HG03025 (cell line): ENCODE measurements at regions not wholly inside any gene's neighbourhood (a gene's known extent, or its start where the extent isn't known, plus 50 kb on each side); places are given as distances from the start of the nearest gene placed in this dataset.

ENCODE experiments used
- ATAC-seq: cut with Tn5 transposase; IDR thresholded peaks from one replicate; pipeline ENCODE4 v1.9.1; 2021; ENCODE audit warnings: mild to moderate bottlenecking, moderate library complexity; ENCODE audit not compliant: unreplicated experiment, low FRiP score

DNA sequence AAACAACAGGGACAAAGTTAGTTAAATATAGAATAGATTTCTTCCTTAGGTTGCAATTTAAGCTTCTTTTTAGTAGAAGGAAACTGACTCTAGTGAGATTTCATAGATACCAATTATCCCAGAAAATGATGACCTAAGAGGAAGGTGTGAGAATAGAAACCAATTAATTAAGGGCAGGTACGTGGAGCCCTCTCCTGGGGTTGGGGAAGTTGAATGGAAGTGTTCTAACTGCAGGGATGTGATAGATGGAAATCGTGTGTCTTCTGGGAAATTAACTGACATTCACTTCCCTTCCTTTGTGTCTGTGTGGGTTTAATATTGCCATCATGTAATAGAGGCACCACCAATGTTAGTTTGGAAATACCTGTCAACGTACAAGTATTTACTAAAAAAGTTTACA, 204.1 kb upstream of the ANK2 start:
- no peak for ATAC-seq

DNA sequence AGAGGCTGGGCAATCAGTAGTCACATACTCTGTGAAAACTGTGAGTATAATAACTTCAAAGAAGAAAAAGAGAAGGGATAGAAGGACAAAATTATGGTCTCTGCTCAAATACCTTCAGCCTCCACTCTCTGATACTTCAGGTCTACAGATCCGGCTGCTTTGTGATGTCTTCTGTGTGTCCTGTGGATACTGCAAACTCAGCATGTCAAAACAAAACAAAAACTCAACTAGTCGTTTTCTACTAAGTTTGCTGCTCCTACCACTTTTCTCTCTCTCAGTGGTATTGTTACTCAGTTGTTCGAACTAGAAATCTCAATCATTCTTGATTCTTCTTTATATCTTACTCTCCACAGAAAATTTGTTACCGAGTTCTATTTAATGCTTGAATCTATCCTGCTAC, 202.4 kb upstream of the ANK2 start:
- ATAC-seq, result no peak

DNA sequence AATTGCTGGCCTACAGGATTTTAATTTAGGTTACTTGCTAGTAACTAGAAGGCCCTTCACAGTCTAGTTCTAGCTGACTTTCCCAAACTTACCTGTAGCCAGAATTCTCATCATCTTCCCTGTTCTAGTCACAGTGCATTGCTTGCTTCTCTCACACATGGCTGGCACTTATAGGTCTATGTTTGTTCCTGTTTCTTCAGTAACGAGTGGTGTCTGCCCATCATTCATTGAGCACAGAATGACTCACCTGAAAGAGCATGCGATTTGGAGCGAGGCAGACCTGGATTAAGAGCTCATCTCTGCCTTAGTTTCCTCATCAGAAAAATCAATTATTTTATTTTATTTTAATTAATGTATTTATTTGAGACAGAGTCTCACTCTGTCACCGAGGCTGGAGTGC, 201.7 kb upstream of the ANK2 start:
- ATAC-seq, result no peak

DNA sequence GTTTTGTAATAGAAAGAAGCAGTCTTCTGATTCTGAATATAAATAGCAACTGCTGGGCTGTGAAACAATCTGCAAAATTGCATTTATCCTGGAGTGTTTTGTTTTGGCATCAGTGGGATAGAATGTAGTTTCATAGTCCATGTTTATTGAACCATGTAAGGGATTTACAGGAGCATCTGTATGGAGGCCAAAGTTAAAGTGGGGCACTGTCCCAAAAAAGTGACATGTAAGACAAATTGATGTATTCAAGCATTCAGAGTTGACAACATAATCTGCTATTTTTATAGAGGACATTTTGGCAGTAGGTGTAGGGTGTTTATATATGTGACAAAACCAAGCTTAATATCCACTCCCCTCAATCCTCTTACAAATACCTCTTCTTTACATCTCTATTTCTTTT, 200.5 kb upstream of the ANK2 start:
- no peak for ATAC-seq

DNA sequence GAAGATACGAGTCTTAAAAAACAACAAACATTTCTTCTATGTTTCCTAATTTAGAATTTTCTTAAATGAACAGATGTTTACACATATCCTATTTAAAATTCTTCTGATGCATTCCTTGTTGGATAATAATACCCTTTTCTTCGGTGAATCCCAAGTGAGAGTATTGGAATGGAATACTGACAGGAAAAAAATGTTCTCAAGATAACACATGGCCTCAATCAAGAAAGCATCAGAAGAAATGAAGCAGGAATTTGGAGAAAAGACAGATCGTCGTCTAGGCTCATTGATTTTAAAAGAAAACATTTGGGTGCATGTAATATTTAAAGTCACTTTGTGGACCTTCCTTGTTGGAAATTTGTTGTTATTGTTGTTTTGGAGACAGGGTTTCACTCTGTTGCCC, 196.9 kb upstream of the ANK2 start:
- ATAC-seq, result no peak

DNA sequence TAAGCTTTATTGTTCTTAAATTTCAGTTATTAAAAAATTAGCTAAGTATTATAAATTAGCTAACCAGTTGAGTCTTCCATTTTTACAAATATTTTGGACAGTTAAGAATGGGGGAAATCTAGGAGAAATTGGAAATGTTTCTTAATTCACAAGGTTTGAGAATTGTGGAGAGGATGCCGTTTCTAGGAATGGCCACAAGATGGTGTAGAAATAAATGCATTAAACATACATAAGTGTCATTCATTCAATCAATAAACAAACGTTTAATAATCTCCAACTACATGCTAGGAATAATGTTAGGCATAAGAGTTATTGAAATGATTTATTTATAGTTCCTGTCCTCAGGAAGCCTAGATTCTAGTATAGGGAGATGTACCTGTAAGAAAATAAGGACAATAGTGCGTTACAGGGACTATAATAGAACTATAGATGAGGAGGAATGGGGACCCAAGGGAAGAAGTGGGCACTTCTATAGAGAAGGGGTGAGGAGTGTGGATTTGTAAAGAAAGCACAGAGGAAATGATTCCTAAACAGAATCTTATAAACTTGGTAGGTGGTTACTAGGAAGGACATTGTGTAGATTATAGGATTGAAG, 195.7 kb upstream of the ANK2 start:
- ATAC-seq, result no peak

DNA sequence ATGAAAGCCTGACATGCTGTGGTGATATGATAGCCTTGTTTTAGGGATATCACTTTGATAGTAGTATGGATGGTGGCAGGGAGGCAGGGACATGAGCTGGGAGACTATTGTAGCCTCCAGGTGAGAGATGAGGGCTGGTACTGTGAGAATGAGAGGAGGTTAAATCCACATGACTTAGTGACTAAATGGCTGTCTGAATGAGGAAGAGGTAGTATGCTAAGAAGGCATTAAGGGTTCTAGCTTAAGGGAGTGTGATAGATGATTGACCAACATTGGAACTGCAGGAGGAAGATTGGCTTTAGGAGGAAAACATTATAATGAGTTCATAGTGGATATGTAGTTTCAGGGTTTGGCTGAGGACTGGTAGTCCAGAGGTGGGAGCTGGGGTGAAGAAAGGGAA, 195.0 kb upstream of the ANK2 start:
- no peak for ATAC-seq

DNA sequence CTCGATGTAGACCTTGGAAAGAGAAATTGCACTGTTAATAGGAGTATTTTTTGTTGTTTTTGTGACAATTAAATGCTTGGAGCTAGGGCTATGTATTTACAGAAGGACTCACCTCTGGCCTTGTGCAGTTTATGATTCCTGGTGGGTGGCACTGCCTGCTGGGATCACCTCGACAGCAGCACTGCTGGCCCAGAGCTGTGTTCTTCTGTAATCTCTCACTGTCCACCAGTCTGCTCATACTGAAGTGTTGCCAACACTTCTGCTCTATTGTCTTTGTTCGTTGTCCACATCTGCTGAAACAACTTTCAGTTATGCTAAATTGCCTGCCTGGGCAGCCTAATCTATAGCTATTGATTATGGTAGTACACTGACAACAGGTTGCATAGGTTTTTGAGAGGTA, 194.4 kb upstream of the ANK2 start:
- no peak for ATAC-seq

DNA sequence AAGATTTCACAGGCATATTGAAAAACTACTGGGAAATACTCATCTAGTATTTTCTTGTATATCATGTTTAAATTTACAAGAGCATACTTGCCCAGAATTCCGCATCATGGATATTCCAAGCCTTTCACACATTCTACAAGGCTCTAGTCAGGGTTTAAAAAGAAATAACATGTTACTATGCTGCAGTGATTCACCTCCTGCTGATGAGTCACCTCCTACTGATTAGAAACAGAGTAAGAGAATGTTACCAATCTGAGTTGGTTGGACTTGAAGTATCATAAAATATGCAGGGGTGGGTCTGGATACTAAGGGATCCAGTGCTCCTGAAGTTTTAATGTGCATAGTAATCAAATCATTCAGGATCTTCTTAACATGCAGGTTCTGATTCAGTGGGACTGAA, 192.0 kb upstream of the ANK2 start:
- no peak for ATAC-seq

DNA sequence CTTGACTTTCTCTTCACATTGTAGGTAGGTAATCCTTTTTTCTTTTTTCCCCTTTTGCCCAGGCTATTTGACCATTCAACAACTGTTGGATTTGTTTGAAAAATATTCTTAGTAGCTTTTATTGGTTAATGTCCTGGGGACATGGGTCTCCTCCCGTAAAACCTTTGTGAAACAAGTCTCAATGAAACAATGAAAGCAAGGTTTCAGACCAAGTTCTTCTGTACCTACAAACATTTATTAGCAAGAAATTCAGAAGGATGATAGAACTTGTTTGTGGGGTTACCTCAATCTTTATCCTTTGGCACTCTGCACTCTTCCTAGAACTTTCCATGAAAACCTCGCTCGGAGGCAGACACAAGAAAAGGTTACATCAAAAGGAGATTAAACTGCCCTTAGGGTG, 190.7 kb upstream of the ANK2 start:
- no peak for ATAC-seq

DNA sequence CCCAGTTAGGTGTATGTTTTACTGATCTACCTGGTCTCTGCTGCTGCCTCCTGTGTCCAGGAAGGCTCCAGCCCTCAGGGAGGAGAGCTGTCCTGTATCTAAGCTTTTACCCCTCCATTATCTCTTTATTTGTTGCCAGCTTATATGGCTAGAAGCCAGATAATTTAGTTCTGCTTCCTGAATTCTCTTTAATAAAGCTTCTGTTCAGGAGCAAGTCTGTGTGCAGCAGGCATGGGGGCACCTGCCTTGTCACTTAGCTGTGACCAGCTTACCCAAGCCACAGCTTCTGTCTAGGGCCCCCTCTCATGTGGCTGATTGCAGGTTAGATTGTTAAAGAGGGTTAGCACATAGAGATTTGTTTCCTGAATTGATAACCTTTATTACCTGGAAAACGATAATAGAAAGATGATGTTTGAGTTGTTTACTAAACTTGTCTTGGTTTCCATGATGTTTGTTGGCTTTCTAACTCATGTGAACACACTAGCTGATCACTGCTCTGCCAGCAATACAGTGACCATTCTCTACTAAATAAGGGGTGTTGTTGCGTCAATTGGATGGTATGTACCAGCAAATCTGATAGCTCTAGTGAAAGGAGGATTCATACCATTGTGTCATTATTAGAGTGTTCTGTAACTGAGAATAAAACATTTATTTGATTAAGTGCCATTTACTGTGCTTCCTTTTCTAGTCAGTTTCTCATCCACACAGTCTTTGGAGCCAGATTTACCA, 189.8 kb upstream of the ANK2 start:
- ATAC-seq, result no peak

DNA sequence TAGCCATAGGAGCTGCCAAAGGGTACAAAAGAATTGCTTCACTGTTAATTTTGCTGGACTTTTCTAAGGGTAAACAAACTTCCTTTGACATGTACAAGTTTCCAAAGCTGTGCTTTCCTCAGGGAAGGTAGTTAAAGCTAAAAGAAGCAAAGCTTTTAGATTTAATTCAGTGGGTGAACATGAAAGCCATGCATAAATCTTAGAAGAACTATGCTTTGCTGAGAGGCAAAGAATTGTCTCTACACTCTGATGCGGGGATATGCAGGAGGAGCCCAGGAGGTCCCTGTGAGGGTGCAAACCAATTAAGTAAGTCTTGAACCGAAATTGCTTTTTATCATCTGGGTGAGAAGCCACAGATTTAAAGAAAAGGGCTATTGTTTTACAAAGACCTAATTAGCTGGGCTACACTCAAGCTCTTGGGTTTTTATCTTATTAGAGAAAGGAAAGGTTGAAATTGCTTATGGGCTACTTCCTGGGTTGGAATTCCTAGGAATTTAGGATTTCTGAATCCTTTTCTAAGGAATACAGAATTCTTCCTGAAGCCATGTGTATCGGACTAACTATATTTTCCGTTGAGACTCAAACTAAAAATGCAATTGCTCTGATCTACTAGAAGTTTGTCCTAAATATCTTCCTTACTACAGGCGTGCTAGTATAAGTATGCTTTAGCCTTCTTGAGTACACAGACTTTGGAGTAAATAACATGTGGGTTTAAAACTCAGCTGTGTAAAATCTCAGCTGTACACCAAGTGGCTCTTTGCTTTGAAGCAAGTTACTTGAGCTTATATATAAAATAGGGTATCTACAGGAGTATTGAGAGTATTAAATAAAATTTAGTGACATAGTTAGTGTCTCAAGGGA, 188.4 kb upstream of the ANK2 start:
- no peak for ATAC-seq

DNA sequence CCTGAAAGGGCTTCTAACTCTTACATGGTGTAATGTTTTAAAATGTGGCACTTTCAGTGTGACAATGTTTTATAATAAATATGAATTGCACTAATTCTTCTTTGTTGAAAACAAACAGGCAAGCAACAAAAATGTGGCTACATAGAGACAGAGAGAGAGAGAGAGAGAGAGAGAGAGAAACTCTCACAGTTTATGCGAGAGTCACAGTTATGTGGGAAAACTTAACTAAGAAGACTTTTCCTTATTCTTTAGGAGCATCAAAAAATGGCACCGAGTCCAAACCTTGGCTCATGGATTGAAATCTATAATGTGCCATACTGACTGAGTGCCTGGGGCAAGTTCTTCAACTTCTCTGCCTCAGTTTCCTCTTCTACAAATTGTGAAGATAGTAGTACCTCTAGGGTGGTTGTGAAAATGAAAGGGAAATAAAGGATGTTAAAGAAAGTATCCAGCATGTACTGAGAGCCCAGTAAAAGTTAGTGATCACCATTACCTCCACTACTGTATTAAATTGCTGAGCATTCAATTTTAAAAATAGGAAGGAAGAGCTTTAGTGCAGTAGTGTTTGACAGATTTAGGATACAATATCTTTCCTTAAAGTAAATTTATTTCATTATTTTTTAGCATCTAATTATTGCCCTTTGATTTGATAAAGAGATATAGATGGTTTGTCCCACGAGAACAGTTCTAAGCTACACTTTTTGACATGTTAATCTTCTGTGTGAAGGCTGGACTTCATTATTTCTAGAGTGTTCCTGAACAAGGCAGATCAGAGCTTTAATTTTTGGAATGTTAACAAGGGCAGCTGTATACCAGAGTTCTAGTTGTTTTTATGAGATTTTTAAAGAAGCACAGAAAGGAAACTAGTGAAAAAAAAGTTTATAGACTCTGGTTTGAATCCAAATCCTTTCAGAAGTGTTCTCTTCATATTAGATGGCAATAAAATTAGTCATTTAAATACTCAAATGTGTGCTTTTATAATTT, 187.5 kb upstream of the ANK2 start:
- ATAC-seq, result no peak

DNA sequence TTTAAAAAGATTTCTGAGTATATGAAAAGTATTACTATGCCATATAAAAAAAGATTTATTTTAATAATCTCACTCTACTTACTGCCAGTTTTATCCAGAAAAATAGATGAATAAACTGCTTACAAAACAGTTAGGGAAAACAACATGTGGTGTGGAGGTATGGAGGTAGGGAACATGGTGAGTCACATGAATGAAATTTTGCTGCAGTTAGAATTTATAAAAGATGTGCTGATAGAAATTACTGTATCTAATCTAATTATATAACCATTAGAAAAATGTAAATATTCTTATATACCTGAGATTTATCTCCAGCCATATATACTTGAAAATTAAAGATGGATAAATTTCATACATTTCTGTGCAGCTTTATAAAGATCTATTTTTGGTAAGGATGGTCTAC, 184.0 kb upstream of the ANK2 start:
- ATAC-seq, result no peak

DNA sequence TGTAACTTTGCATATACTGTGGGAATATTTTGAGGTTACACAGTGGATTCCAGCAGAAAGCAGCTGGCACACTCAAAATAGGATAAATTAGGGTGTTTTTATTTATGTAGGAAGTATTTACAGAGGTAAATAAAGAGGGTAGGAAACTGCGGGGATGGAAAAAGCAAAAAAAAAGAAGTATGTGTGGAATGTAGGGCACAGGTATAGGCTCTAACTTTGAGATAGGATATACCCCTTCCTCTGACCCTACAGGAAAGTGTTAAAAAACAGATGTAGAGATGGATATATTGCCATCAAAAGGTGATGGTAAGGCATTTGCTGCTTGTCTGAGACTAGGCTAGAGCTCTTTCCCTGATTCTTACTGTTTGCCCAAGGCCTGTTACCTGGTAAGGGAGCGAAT, 173.1 kb upstream of the ANK2 start:
- ATAC-seq, result no peak

DNA sequence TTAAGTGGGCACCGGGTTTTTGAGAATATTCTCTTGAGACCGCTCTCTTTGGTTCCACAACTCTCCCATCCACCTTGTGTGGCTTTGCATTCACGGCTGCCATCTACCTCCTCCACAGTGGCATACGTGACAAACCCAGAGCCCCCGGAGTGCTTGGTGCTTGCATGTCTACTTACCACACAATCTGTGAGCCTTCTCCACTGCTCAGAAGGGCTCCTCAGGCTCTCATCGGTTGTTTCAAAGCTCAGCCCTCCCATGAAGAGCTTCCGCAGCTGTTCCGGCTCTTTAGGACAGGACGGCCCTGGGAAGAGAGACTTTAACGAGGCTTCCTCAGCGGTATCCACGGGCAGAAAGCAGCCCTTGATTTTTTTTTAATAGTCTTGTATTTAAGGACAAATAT, 167.6 kb upstream of the ANK2 start:
- ATAC-seq, result no peak

DNA sequence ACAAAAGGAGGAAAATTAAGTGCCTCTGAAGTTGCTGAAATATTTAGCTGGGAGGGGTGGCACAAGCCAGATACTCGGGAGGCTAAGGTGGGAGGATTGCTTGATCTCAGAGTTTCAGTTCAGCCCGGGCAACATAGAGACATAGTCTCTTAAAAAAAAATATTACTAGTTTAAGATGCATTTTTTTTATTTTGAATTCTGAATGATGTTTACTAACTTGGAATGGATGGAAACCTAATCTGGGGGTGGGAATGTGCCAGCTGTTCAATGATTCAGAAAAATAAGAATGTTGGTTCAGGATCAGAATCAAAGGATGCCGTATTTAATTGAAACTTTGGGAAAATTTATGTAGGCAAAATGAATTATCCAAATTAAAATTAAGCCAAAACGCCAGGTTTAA, 167.2 kb upstream of the ANK2 start:
- ATAC-seq, result no peak

DNA sequence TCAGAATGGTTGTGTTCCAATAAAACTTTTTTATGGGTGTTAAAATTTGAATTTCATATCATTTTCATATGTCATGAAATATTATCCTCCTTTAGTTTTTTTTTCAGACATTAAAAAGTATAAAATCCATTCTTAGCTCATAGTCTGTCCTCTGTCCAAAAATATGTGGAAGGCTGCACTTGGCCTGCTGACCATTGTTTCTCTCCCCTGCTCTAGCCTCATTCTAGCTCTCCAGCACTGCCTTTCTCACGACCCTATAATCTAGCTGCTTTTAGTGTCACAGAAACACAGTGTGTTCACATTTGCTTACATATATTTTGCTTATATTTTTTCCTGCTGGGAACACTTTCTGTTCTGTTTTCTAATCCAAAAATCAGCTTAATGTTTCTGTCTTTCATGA, 165.0 kb upstream of the ANK2 start:
- ATAC-seq, result no peak

DNA sequence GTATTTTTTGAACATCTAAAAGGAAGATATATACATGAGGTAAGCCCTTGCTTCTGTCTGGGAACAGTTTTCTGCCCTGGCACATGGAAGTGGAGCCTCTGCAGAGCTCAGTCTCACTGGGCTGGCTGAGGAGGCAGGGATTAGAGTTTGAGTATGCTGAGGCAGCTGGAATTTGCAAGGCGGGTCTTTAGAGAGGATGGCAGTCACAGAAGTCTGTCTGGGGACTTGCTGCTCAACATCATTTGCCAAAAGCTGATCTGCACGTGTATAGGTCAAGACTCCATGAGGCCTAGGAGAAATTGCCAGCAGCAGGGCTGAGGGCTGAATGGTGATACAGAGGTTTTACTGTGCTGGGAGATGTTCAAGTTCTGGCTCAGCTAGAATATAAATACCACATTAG, 163.6 kb upstream of the ANK2 start:
- no peak for ATAC-seq

DNA sequence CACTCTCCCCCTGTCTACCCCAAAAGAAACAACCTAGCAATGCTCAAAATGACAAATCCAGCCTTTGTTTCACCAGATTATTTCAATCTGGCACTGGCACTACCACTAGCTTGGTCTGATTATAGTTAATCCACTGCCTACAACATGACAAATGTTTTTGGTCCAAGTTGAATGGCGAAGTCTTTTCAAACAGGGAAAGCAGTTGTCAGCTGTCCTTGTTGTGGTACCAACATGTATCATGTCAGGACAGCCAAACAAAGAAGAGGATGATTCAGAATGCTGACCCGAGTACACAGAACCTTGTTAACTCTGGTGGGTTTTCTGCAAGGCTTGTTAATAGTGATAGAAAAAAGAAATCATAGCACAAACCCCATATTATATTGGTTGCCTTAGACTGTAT, 160.8 kb upstream of the ANK2 start:
- ATAC-seq, result no peak

DNA sequence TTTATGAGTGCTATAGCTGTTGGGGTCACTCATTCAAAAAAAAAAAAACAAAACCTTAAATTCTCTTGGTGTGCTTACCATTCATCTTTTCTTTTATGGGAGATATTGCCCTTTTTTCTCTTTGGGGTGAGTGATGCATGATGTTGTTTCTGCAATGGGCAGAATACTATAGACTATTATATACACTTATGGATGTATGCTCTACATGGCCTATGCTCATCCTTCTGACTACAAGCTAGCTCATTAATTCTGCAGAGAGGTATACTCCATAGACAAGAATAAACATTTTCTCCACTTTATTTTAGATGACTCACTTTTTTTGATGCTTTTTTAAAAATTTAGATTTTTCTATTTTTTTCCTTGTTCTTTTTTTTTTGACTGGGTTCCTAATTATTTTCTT, 160.3 kb upstream of the ANK2 start:
- ATAC-seq, result no peak
